Body of pancreas (tissue), 4 donors: ENCODE measurements at regions not wholly inside any gene's neighbourhood (a gene's known extent, or its start where the extent isn't known, plus 50 kb on each side); places are given as distances from the start of the nearest gene placed in this dataset.

ENCODE experiments used
- CTCF ChIP-seq, 7 experiments: fragments of 450-650 bp in 4 of 7; fragments of 200-600 bp in 3 of 7; sonication (generic) in 3 of 7; IDR thresholded peaks; one replicate each; pipeline ENCODE4 v1.5.1; 2016 to 2019; ENCODE audit warnings: antibody characterized with exemption in 7 of 7
- POLR2A ChIP-seq, 3 donors: fragments of 450-650 bp; IDR thresholded peaks; one replicate each; pipeline ENCODE4 v1.6.1; 2016; ENCODE audit warnings: antibody characterized with exemption in 3 of 3, mild to moderate bottlenecking in 2 of 3

- TF ChIP-seq CTCF (IDR thresholded peaks at IDR 0.05), result no peak
- TF ChIP-seq POLR2A (IDR thresholded peaks at IDR 0.05), result no peak
Observed at GRCh38 chr16:62383941-62384340, 347.7 kb upstream of the CDH8 start.
